ENCODE measurements at regions not wholly inside any gene's neighbourhood (a gene's known extent, or its start where the extent isn't known, plus 50 kb on each side); places are given as distances from the start of the nearest gene placed in this dataset.
"Not testable (repeated sequence)": the region's sequence is repeated elsewhere in the genome, so short reads cannot be mapped to it uniquely, and the experiment has no call there.

DNA sequence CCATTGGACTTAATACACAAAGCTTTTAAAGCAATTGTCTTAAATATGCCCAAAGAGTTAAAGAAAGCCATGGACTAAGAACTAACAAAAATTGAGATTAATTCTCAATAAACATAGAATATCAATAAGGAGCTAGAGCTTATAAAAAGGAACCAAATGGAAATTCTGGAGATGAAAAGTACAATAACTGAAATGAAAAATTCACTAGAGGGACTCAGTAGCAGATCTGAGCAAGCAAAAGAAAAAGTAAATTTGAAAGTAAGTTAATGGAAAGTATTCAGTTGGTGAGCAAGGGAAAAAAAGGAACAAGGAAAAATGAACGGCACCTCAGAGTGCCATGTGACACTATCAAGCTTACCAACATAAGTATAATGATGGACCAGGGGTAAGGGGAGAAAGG, 209.8 kb downstream of the FZD1 start:
- no peak for DNase-seq (ENCODE audit: low read depth, low spot score)
- ChIA-PET CTCF (no interaction called here), POLR2A (no interaction called here)
- no peaks in the 10 kb centered on the region for H3K27me3 ChIP-seq (ENCODE audit: control insufficient read depth, insufficient read depth, low read length)
- H3K9me3 ChIP-seq (ENCODE audit: control insufficient read depth, insufficient read depth, low read length), result no peaks in the 10 kb centered on the region
- H3K27ac ChIP-seq (ENCODE audit: low read depth, low read length), result no peak overlapping the region
- TF ChIP-seq, protein P1, sequence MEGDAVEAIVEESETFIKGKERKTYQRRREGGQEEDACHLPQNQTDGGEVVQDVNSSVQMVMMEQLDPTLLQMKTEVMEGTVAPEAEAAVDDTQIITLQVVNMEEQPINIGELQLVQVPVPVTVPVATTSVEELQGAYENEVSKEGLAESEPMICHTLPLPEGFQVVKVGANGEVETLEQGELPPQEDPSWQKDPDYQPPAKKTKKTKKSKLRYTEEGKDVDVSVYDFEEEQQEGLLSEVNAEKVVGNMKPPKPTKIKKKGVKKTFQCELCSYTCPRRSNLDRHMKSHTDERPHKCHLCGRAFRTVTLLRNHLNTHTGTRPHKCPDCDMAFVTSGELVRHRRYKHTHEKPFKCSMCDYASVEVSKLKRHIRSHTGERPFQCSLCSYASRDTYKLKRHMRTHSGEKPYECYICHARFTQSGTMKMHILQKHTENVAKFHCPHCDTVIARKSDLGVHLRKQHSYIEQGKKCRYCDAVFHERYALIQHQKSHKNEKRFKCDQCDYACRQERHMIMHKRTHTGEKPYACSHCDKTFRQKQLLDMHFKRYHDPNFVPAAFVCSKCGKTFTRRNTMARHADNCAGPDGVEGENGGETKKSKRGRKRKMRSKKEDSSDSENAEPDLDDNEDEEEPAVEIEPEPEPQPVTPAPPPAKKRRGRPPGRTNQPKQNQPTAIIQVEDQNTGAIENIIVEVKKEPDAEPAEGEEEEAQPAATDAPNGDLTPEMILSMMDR (IDR thresholded peaks at IDR 0.05; ENCODE audit: low read depth, low read length), result no peak
- no peak overlapping the region for H3K4me3 ChIP-seq (ENCODE audit: low read depth, low read length)

DNA sequence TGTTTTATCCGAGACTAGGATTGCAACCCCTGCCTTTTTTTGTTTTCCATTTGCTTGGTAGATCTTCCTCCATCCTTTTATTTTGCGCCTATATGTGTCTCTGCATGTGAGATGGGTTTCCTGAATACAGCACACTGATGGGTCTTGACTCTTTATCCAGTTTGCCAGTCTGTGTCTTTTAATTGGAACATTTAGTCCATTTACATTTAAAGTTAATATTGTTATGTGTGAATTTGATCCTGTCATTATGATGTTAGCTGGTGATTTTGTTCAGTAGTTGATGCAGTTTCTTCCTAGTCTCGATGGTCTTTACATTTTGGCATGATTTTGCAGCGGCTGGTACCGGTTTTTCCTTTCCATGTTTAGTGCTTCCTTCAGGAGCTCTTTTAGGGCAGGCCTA, 216.2 kb downstream of the FZD1 start:
- H3K4me3 ChIP-seq (ENCODE audit: low read depth, low read length); DNase-seq (ENCODE audit: low read depth, low spot score); POLR2A ChIA-PET; H3K9me3 ChIP-seq (ENCODE audit: control insufficient read depth, insufficient read depth, low read length); H3K27me3 ChIP-seq (ENCODE audit: control insufficient read depth, insufficient read depth, low read length); H3K27ac ChIP-seq (ENCODE audit: low read depth, low read length); CTCF ChIA-PET: not testable (repeated sequence)

DNA sequence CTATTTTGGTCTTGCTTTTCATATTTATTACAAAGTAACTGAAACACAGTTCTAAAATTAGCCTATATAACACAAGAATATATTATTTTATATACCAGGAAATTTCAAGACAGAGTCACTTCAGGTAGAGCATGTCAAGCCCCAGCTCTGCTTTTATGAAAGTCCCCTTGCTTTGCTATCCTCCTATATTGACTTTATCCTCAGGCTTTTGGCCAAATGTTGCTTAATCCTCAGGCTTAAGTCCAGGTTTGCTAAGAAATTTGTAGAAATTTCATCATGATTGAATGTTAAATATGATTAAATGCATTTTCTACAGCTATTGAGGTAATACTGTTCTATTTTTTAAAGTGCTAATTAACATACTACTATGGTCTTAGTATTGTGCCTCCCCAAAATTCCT, 227.6 kb downstream of the FZD1 start:
- ChIA-PET CTCF (no interaction called here), POLR2A (no interaction called here)
- H3K9me3 ChIP-seq (ENCODE audit: control insufficient read depth, insufficient read depth, low read length), result no peaks in the 10 kb centered on the region
- no peak for DNase-seq (ENCODE audit: low read depth, low spot score)
- TF ChIP-seq, protein P1 (IDR thresholded peaks at IDR 0.05; ENCODE audit: low read depth, low read length), result no peak
- no peaks in the 10 kb centered on the region for H3K27me3 ChIP-seq (ENCODE audit: control insufficient read depth, insufficient read depth, low read length)
- H3K4me3 ChIP-seq (ENCODE audit: low read depth, low read length), result no peak overlapping the region
- H3K27ac ChIP-seq (ENCODE audit: low read depth, low read length), result no peak overlapping the region

DNA sequence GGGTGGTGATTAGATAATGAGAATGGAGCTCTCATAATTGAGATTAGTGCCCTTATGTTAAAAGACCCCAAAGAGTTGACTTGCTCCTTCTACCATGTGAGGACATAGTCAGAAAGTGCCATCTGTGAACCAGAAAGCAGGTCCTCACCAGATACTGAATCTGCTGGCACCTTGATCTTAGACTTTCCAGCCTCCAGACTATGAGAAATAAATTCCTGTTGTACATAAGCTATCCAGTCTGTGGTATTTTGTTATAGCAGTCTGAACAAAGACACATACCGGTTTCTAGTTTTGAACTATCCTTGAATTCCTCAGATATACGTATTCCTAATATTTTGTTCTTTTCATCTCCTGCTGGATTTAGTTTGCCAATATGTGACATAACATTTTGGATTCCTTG, 228.1 kb downstream of the FZD1 start:
- no peak for DNase-seq (ENCODE audit: low read depth, low spot score)
- TF ChIP-seq, protein P1 (IDR thresholded peaks at IDR 0.05; ENCODE audit: low read depth, low read length), result no peak
- ChIA-PET CTCF (no interaction called here), POLR2A (no interaction called here)
- Histone ChIP-seq H3K27ac (ENCODE audit: low read depth, low read length) (no peak overlapping the region), H3K27me3 (ENCODE audit: control insufficient read depth, insufficient read depth, low read length) (no peaks in the 10 kb centered on the region), H3K4me3 (ENCODE audit: low read depth, low read length) (no peak overlapping the region), H3K9me3 (ENCODE audit: control insufficient read depth, insufficient read depth, low read length) (no peaks in the 10 kb centered on the region)

DNA sequence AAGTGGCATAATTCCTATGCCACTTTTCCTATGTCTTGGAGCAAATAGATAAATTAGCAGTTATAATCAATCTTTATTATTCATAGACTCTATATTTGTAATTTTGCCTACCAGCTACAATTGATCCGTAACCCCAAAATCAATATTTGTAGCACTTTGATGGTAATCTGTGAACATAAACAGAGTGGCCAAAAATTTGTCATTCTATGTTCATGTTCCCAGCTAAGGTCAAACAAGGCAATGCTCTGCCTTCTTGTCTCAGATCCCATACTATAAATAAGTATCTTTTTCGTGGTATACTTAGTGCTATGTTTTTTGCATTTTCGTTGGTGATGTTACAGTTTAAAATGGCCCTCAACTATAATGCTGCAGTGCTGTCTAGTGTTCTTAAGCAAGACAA, 228.5 kb downstream of the FZD1 start:
- Histone ChIP-seq H3K9me3 (ENCODE audit: control insufficient read depth, insufficient read depth, low read length) (no peaks in the 10 kb centered on the region), H3K27me3 (ENCODE audit: control insufficient read depth, insufficient read depth, low read length) (no peaks in the 10 kb centered on the region), H3K4me3 (ENCODE audit: low read depth, low read length) (no peak overlapping the region), H3K27ac (ENCODE audit: low read depth, low read length) (no peak overlapping the region)
- TF ChIP-seq, protein P1 (IDR thresholded peaks at IDR 0.05; ENCODE audit: low read depth, low read length), result no peak
- POLR2A ChIA-PET, result no interaction called here
- CTCF ChIA-PET, result no interaction called here
- DNase-seq (ENCODE audit: low read depth, low spot score), result no peak

DNA sequence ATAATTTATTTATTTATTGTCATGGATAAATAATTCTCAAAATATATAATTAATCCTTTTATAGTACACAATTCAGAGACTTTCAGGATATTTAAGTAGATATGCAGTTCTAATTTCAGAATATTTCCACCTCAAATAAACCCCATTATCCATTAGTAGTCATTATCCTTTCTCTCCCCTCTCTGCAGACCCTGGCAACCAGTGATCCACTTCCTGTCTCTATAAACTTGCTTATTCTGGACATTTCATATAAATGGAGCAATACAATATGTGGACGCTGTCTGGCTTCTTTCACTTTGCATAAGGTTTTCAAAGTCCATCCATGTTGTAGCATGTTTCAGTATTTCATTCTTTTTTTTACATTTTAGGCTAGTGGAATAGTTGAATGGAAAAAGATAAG, 230.2 kb downstream of the FZD1 start:
- Histone ChIP-seq H3K27ac (ENCODE audit: low read depth, low read length) (no peak overlapping the region), H3K9me3 (ENCODE audit: control insufficient read depth, insufficient read depth, low read length) (no peaks in the 10 kb centered on the region), H3K27me3 (ENCODE audit: control insufficient read depth, insufficient read depth, low read length) (no peaks in the 10 kb centered on the region), H3K4me3 (ENCODE audit: low read depth, low read length) (no peak overlapping the region)
- DNase-seq (ENCODE audit: low read depth, low spot score), result no peak
- ChIA-PET POLR2A (no interaction called here), CTCF (no interaction called here)
- TF ChIP-seq, protein P1 (IDR thresholded peaks at IDR 0.05; ENCODE audit: low read depth, low read length), result no peak

Data from AG04450 (cell line).